ENCODE measurements at regions not wholly inside any gene's neighbourhood (a gene's known extent, or its start where the extent isn't known, plus 50 kb on each side); places are given as distances from the start of the nearest gene placed in this dataset.

- no peaks in the 10 kb centered on the region for H3K4me1 Mint-ChIP-seq
- no peaks in the 10 kb centered on the region for H3K4me1 ChIP-seq (ENCODE audit: control insufficient read depth, insufficient read depth, low read length)
- H3K27me3 Mint-ChIP-seq (ENCODE audit: insufficient read depth) = no peaks in the 10 kb centered on the region
- no peak overlapping the region for H3K9ac ChIP-seq (ENCODE audit: extremely low read depth, low read length, poor library complexity, severe bottlenecking)
- WGBS, 2 experiments (ENCODE audit: insufficient coverage in 1 of 2, insufficient read length in 1 of 2) = 83 to 100% methylated on average over 4 to 7 of the region's 7 CpGs
- peak overlapping the region; percentile 53 for H3K27ac Mint-ChIP-seq
- H3K27me3 ChIP-seq (ENCODE audit: control insufficient read depth, insufficient read depth, low read length, poor library complexity, severe bottlenecking) = no peaks in the 10 kb centered on the region
- H3K9me3 ChIP-seq (ENCODE audit: control insufficient read depth, low read length) = peaks cover 36% of the 10 kb centered on the region
- no peaks in the 10 kb centered on the region for H3K36me3 ChIP-seq (ENCODE audit: control insufficient read depth, insufficient read depth, low read length)
- no peak for TF ChIP-seq CTCF (conservative IDR thresholded peaks at IDR 0.05)
- peak; percentile 51 for DNase-seq
- H3K27ac ChIP-seq (ENCODE audit: low read depth, low read length) = no peak overlapping the region
- H3K4me3 Mint-ChIP-seq = no peak overlapping the region
- no peak overlapping the region for H3K4me3 ChIP-seq (ENCODE audit: low read length)
- no peaks in the 10 kb centered on the region for H3K36me3 Mint-ChIP-seq (ENCODE audit: low read depth)
- H3K9me3 Mint-ChIP-seq = peaks cover 32% of the 10 kb centered on the region
Measured at GRCh38 chr14:87772854-87773253, 220.1 kb downstream of the GALC start.

- H3K27me3 Mint-ChIP-seq (ENCODE audit: insufficient read depth) = peaks cover 2% of the 10 kb centered on the region
- peak overlapping the region; percentile 64 for H3K4me3 ChIP-seq (ENCODE audit: low read length)
- H3K4me1 Mint-ChIP-seq = peaks cover 12% of the 10 kb centered on the region
- peaks cover 4% of the 10 kb centered on the region for H3K36me3 Mint-ChIP-seq (ENCODE audit: low read depth)
- no peak for DNase-seq
- H3K4me3 Mint-ChIP-seq = no peak overlapping the region
- WGBS, 2 experiments (ENCODE audit: insufficient coverage in 1 of 2, insufficient read length in 1 of 2) = 80 to 94% methylated on average over 1 to 2 of the region's 2 CpGs
- no peak overlapping the region for H3K9ac ChIP-seq (ENCODE audit: extremely low read depth, low read length, poor library complexity, severe bottlenecking)
- H3K9me3 ChIP-seq (ENCODE audit: control insufficient read depth, low read length) = peaks cover 62% of the 10 kb centered on the region
- peaks cover 39% of the 10 kb centered on the region for H3K9me3 Mint-ChIP-seq
- no peaks in the 10 kb centered on the region for H3K36me3 ChIP-seq (ENCODE audit: control insufficient read depth, insufficient read depth, low read length)
- H3K27ac Mint-ChIP-seq = no peak overlapping the region
- TF ChIP-seq CTCF (conservative IDR thresholded peaks at IDR 0.05) = no peak
- H3K27me3 ChIP-seq (ENCODE audit: control insufficient read depth, insufficient read depth, low read length, poor library complexity, severe bottlenecking) = no peaks in the 10 kb centered on the region
- no peak overlapping the region for H3K27ac ChIP-seq (ENCODE audit: low read depth, low read length)
- peaks cover 4% of the 10 kb centered on the region for H3K4me1 ChIP-seq (ENCODE audit: control insufficient read depth, insufficient read depth, low read length)
Measured at GRCh38 chr14:87767567-87767901, 225.4 kb downstream of the GALC start.

GRCh38 chr14:87758876-87759275 lies 234.1 kb downstream of the GALC start:
- no peaks in the 10 kb centered on the region for H3K4me1 Mint-ChIP-seq
- no peak overlapping the region for H3K4me3 ChIP-seq (ENCODE audit: low read length)
- H3K36me3 Mint-ChIP-seq (ENCODE audit: low read depth) = peaks cover 10% of the 10 kb centered on the region
- H3K36me3 ChIP-seq (ENCODE audit: control insufficient read depth, insufficient read depth, low read length) = no peaks in the 10 kb centered on the region
- H3K27me3 ChIP-seq (ENCODE audit: control insufficient read depth, insufficient read depth, low read length, poor library complexity, severe bottlenecking) = no peaks in the 10 kb centered on the region
- H3K4me1 ChIP-seq (ENCODE audit: control insufficient read depth, insufficient read depth, low read length) = no peaks in the 10 kb centered on the region
- H3K27me3 Mint-ChIP-seq (ENCODE audit: insufficient read depth) = peaks cover 4% of the 10 kb centered on the region
- no peak for DNase-seq
- H3K9me3 ChIP-seq (ENCODE audit: control insufficient read depth, low read length) = peaks cover 35% of the 10 kb centered on the region
- H3K27ac Mint-ChIP-seq = no peak overlapping the region
- no peak overlapping the region for H3K4me3 Mint-ChIP-seq
- peaks cover 27% of the 10 kb centered on the region for H3K9me3 Mint-ChIP-seq
- 98 to 100% methylated on average over 1 to 2 of the region's 2 CpGs for WGBS, 2 experiments (ENCODE audit: insufficient coverage in 1 of 2, insufficient read length in 1 of 2)
- H3K9ac ChIP-seq (ENCODE audit: extremely low read depth, low read length, poor library complexity, severe bottlenecking) = no peak overlapping the region
- no peak overlapping the region for H3K27ac ChIP-seq (ENCODE audit: low read depth, low read length)
- no peak for TF ChIP-seq CTCF (conservative IDR thresholded peaks at IDR 0.05)

Measured in endodermal cell (in vitro differentiated cells).